A549 (cell line): ENCODE measurements at regions not wholly inside any gene's neighbourhood (a gene's known extent, or its start where the extent isn't known, plus 50 kb on each side); places are given as distances from the start of the nearest gene placed in this dataset.

Source experiments
- CEBPB ChIP-seq, 2 experiments: fragments of >200 bp in 1 of 2; sonication (Bioruptor Twin) in 1 of 2; formaldehyde crosslinking in 1 of 2; IDR thresholded peaks; 2 replicates each; pipeline ENCODE4 v1.6.1; 2012 to 2016
- EHF ChIP-seq: fragments of 250-450 bp; sonication (Bioruptor Pico); IDR thresholded peaks from 2 replicates; pipeline ENCODE4 v1.5.0; 2020; ENCODE audit warnings: mild to moderate bottlenecking
- GATA3 ChIP-seq: IDR thresholded peaks from 2 replicates; pipeline ENCODE4 v1.6.1; 2012; ENCODE audit warnings: borderline replicate concordance
- POLR2A ChIP-seq: IDR thresholded peaks from 2 replicates; pipeline ENCODE4 v1.6.1; 2012; ENCODE audit warnings: mild to moderate bottlenecking, low read length
- TF ChIP-seq, protein P1 (sequence below): fragments of >200 bp; sonication (Bioruptor Twin); formaldehyde crosslinking; IDR thresholded peaks from 2 replicates; pipeline ENCODE4 v1.6.1; 2016
- TF ChIP-seq, protein P2 (sequence below): fragments of >200 bp; sonication (Bioruptor Twin); formaldehyde crosslinking; IDR thresholded peaks from 3 replicates; pipeline ENCODE4 v1.5.1; 2016
- TF ChIP-seq, protein P3 (sequence below): fragments of 200-600 bp; sonication (generic); IDR thresholded peaks from 2 replicates; pipeline ENCODE4 v1.6.1; 2016; ENCODE audit warnings: antibody characterized with exemption, mild to moderate bottlenecking, moderate library complexity

DNA sequence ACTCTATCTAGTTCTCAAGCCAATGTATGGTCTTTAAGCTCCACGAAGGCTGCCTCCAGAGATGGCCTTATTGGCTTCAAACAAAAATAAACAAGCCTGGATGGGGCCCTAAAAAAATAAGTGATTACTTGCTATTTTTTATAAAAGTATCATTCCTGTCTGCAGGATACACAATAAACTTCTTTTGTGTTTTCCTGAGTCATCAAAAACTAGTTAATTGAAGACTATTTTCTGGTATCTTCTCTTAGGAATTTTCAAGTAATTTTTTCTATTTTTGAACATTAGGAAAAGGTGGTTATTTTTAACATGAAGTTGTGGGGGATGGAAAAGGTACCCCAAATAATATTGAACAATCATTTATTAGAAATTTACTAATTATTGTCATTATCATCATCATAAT lies 213.1 kb upstream of the DYNLRB2 start:
- TF ChIP-seq, protein P1, sequence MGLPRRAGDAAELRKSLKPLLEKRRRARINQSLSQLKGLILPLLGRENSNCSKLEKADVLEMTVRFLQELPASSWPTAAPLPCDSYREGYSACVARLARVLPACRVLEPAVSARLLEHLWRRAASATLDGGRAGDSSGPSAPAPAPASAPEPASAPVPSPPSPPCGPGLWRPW, result no peak
- TF ChIP-seq CEBPB (IDR thresholded peaks at IDR 0.05) (no peak), POLR2A (no peak), GATA3 (no peak), EHF (no peak)
- TF ChIP-seq, protein P2, sequence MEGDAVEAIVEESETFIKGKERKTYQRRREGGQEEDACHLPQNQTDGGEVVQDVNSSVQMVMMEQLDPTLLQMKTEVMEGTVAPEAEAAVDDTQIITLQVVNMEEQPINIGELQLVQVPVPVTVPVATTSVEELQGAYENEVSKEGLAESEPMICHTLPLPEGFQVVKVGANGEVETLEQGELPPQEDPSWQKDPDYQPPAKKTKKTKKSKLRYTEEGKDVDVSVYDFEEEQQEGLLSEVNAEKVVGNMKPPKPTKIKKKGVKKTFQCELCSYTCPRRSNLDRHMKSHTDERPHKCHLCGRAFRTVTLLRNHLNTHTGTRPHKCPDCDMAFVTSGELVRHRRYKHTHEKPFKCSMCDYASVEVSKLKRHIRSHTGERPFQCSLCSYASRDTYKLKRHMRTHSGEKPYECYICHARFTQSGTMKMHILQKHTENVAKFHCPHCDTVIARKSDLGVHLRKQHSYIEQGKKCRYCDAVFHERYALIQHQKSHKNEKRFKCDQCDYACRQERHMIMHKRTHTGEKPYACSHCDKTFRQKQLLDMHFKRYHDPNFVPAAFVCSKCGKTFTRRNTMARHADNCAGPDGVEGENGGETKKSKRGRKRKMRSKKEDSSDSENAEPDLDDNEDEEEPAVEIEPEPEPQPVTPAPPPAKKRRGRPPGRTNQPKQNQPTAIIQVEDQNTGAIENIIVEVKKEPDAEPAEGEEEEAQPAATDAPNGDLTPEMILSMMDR, result no peak
- TF ChIP-seq, protein P3, sequence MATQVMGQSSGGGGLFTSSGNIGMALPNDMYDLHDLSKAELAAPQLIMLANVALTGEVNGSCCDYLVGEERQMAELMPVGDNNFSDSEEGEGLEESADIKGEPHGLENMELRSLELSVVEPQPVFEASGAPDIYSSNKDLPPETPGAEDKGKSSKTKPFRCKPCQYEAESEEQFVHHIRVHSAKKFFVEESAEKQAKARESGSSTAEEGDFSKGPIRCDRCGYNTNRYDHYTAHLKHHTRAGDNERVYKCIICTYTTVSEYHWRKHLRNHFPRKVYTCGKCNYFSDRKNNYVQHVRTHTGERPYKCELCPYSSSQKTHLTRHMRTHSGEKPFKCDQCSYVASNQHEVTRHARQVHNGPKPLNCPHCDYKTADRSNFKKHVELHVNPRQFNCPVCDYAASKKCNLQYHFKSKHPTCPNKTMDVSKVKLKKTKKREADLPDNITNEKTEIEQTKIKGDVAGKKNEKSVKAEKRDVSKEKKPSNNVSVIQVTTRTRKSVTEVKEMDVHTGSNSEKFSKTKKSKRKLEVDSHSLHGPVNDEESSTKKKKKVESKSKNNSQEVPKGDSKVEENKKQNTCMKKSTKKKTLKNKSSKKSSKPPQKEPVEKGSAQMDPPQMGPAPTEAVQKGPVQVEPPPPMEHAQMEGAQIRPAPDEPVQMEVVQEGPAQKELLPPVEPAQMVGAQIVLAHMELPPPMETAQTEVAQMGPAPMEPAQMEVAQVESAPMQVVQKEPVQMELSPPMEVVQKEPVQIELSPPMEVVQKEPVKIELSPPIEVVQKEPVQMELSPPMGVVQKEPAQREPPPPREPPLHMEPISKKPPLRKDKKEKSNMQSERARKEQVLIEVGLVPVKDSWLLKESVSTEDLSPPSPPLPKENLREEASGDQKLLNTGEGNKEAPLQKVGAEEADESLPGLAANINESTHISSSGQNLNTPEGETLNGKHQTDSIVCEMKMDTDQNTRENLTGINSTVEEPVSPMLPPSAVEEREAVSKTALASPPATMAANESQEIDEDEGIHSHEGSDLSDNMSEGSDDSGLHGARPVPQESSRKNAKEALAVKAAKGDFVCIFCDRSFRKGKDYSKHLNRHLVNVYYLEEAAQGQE, result no peak
